ENCODE measurements at regions not wholly inside any gene's neighbourhood (a gene's known extent, or its start where the extent isn't known, plus 50 kb on each side); places are given as distances from the start of the nearest gene placed in this dataset.

GRCh38 chr3:178384321-178385230 is 151.7 kb upstream of the KCNMB2 start:
- TF ChIP-seq, protein P1, sequence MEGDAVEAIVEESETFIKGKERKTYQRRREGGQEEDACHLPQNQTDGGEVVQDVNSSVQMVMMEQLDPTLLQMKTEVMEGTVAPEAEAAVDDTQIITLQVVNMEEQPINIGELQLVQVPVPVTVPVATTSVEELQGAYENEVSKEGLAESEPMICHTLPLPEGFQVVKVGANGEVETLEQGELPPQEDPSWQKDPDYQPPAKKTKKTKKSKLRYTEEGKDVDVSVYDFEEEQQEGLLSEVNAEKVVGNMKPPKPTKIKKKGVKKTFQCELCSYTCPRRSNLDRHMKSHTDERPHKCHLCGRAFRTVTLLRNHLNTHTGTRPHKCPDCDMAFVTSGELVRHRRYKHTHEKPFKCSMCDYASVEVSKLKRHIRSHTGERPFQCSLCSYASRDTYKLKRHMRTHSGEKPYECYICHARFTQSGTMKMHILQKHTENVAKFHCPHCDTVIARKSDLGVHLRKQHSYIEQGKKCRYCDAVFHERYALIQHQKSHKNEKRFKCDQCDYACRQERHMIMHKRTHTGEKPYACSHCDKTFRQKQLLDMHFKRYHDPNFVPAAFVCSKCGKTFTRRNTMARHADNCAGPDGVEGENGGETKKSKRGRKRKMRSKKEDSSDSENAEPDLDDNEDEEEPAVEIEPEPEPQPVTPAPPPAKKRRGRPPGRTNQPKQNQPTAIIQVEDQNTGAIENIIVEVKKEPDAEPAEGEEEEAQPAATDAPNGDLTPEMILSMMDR (IDR thresholded peaks at IDR 0.05 in 8 of 11, conservative IDR thresholded peaks at IDR 0.05 in 3 of 11) = no peak
- TF ChIP-seq POLR2A (IDR thresholded peaks at IDR 0.05) = no peak

All from spleen (tissue), 7 donors.